Vagina (tissue), 2 donors: ENCODE measurements at regions not wholly inside any gene's neighbourhood (a gene's known extent, or its start where the extent isn't known, plus 50 kb on each side); places are given as distances from the start of the nearest gene placed in this dataset.

Experiments used
- CTCF ChIP-seq, 3 experiments: fragments of 450-650 bp in 2 of 3; fragments of 200-600 bp in 1 of 3; sonication (generic) in 1 of 3; IDR thresholded peaks; one replicate each; pipeline ENCODE4 v1.5.1; 2017 to 2019; ENCODE audit warnings: antibody characterized with exemption in 3 of 3, mild to moderate bottlenecking in 2 of 3, moderate library complexity in 2 of 3
- POLR2A ChIP-seq, 2 donors: fragments of 450-650 bp; IDR thresholded peaks; one replicate each; pipeline ENCODE4 v1.6.1; 2017; ENCODE audit warnings: antibody characterized with exemption in 2 of 2, mild to moderate bottlenecking in 2 of 2, moderate library complexity in 2 of 2

DNA sequence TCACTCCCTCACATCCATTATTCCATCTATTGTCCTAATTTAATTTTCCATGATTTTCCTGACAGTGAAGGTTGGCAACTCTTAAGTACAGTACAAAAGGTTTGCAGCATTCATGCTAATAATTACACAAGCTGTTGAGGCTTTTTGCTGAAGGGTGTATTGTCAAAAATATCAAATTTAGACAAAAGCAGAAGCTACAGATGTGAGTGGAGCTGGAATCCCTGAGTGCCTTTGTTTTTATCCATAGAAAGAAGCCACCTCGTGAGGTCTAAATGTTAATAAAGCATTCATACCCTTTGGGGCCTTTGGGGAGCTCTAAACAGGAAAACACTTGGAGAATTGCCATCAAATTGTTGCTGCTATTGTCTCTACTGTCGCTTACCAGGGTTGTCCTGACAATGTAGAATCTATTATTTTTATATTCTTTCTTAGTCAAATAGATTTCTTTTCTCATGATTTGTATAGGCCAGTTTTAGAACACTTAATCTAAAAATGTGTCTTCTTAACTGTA is 185.8 kb upstream of the ROBO1 start:
- TF ChIP-seq CTCF (IDR thresholded peaks at IDR 0.05) (no peak), POLR2A (IDR thresholded peaks at IDR 0.05) (no peak)
